Activated T-helper 2 cell treated with anti-CD3 and anti-CD28 coated beads, Interferon-gamma antibody, Interleukin-2, Interleukin-4, amounts not matched to agents 10 μg/mL and 5 μg/mL and 100 μg/mL, durations not matched to agents 14 hours and 24 hours and 36 hours (primary cell): ENCODE measurements at regions not wholly inside any gene's neighbourhood (a gene's known extent, or its start where the extent isn't known, plus 50 kb on each side); places are given as distances from the start of the nearest gene placed in this dataset.

Experiments
- DNase-seq: peaks from one replicate; pipeline ENCODE4 v3.0.0; 2021; ENCODE audit warnings: low spot score
- H3K27ac Mint-ChIP-seq: one replicate; pipeline ENCODE4 v1.8.0; 2021; ENCODE audit warnings: mixed read lengths
- H3K27me3 Mint-ChIP-seq: one replicate; pipeline ENCODE4 v1.8.0; 2021; ENCODE audit warnings: low read depth, mixed read lengths
- H3K36me3 Mint-ChIP-seq: one replicate; pipeline ENCODE4 v1.8.0; 2021; ENCODE audit warnings: low read depth, mixed read lengths
- H3K4me1 Mint-ChIP-seq: one replicate; pipeline ENCODE4 v1.8.0; 2021; ENCODE audit warnings: low read depth, mixed read lengths
- H3K4me3 Mint-ChIP-seq: one replicate; pipeline ENCODE4 v1.8.0; 2021; ENCODE audit warnings: low read depth, mild to moderate bottlenecking, moderate library complexity, mixed read lengths
- H3K9me3 Mint-ChIP-seq: one replicate; pipeline ENCODE4 v1.8.0; 2021; ENCODE audit warnings: mixed read lengths
- intact Hi-C: fragments of 100-400 bp; cut with micrococcal nuclease; formaldehyde crosslinking; loops from one replicate; pipeline ENCODE4 v1.15.1; 2023

DNA sequence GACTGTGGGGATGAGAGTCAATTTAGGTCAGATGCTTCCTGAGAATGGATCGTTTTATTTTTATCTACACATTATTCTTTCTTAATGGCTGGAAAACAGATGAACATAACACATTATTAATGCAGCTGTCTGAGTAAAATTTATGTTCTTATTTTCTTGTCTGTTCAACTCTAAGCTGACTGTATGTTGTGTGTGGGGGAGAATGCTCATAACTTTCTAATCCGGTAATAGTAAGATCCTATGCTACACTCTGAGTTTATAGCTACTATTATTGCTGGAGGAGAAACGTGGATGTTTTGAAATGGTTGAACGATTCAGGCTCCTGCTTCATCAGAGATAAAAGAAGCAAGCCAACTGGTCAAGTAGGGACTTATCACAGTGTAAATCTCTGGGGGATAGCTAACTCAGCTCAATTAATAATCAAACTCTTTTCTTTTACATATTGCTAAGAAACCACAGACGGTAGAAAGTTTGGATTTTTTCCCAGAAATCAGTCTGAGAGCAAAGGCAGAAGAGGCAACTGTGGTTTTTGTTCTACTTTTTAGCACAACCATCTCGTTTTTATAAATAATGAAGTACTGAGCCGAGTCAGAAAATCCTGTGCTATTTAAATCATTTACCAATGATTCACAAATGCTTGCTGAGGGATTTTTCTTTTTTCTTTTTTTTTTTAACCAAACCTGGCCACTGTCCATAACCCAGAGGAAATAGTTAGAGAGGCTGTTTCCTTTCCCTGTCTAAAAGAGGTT is 265.0 kb upstream of the FAM174A start:
- Mint-ChIP-seq H3K27me3 (no peaks in the 10 kb centered on the region), H3K36me3 (no peaks in the 10 kb centered on the region), H3K4me1 (no peaks in the 10 kb centered on the region), H3K4me3 (no peak overlapping the region), H3K27ac (no peak overlapping the region), H3K9me3 (no peaks in the 10 kb centered on the region)
- intact Hi-C loops: no loop called here
- no peak for DNase-seq

DNA sequence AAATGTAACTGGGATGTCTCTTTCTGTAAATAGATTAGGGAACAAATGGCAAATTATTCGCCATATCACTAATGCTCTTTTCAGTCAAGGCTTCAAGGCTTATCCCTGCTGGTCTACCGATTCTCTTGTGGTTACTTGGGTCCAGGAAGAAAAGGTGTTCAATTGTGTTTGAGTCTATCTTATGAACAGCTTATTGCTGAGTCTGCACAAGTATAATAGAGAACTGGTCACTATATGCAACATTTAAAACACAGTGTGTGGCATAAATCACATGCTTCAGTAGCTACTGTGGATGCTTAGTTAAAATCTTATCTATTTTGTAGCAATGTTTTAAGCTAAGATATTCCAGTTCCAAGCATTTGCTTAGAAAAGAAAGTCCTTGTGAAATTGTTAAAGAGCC is 274.2 kb upstream of the FAM174A start:
- no peak overlapping the region for H3K27ac Mint-ChIP-seq
- H3K36me3 Mint-ChIP-seq: no peaks in the 10 kb centered on the region
- no peak overlapping the region for H3K4me3 Mint-ChIP-seq
- H3K9me3 Mint-ChIP-seq: no peaks in the 10 kb centered on the region
- intact Hi-C loops: no loop called here
- H3K27me3 Mint-ChIP-seq: no peaks in the 10 kb centered on the region
- H3K4me1 Mint-ChIP-seq: no peaks in the 10 kb centered on the region
- DNase-seq: no peak

DNA sequence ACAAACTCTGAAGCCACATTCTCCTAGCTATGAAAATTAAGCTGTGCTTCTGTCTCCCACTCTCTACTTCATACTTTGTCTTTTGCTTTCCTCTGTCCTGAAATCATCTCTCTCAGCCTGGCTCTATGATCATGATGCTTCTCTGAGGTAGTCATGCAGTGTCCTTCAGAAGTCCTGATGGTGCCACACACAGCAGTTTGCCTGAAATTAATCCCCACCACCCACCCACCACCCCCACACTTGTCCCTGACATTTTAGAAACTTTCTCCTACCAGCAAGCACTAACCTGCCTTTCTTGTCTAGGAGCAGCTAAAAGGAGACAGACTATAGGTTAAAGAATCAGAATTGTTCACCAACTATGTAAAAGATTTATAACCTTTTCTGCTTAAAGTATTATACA is 282.2 kb upstream of the FAM174A start:
- Mint-ChIP-seq H3K36me3 (no peaks in the 10 kb centered on the region), H3K27me3 (no peaks in the 10 kb centered on the region), H3K9me3 (no peaks in the 10 kb centered on the region), H3K4me3 (no peak overlapping the region), H3K27ac (no peak overlapping the region), H3K4me1 (no peaks in the 10 kb centered on the region)
- DNase-seq: no peak
- intact Hi-C loops: no loop called here

DNA sequence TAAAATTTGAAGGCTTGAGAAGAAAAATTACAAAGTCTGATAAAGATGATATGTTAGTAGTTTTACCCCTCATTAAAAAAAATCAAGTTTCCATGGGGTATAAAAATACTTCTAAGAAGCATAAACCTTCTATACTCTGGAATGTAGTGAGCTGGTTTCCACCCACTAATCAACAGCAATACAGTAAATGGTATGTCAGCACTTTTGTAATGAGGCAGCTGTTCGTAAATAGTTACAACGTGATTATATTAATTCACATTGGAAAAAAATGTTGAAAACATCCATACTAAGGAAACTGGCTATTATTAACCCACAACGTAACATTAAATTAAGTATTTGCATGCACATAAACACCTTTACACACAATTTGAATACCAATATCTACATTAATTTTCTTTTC is 283.1 kb upstream of the FAM174A start:
- H3K4me1 Mint-ChIP-seq: no peaks in the 10 kb centered on the region
- no peak overlapping the region for H3K4me3 Mint-ChIP-seq
- no peaks in the 10 kb centered on the region for H3K27me3 Mint-ChIP-seq
- H3K9me3 Mint-ChIP-seq: no peaks in the 10 kb centered on the region
- intact Hi-C loops: no loop called here
- H3K27ac Mint-ChIP-seq: no peak overlapping the region
- DNase-seq: no peak
- no peaks in the 10 kb centered on the region for H3K36me3 Mint-ChIP-seq

DNA sequence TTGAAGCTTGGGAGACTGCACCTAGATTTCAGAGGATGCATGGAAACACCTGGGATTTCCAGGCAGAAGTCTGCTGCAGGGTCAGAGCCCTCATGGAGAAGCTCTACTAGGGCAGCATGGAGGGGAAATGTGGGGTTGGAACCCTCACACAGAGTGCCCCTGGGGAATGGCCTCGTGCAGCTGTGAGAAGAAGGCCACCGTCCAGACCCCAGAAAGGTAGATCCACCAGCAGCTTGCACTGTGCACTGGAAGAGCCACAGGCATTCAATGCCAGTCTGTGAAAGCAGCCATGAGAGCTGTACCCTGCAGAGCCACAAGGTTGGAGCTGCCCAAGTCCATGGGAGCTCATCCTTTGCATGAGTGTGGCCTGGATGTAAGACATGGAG is 285.3 kb upstream of the FAM174A start:
- Mint-ChIP-seq H3K27ac (no peak overlapping the region), H3K4me3 (no peak overlapping the region), H3K4me1 (no peaks in the 10 kb centered on the region), H3K36me3 (no peaks in the 10 kb centered on the region), H3K27me3 (no peaks in the 10 kb centered on the region), H3K9me3 (no peaks in the 10 kb centered on the region)
- intact Hi-C loops: no loop called here
- no peak for DNase-seq

DNA sequence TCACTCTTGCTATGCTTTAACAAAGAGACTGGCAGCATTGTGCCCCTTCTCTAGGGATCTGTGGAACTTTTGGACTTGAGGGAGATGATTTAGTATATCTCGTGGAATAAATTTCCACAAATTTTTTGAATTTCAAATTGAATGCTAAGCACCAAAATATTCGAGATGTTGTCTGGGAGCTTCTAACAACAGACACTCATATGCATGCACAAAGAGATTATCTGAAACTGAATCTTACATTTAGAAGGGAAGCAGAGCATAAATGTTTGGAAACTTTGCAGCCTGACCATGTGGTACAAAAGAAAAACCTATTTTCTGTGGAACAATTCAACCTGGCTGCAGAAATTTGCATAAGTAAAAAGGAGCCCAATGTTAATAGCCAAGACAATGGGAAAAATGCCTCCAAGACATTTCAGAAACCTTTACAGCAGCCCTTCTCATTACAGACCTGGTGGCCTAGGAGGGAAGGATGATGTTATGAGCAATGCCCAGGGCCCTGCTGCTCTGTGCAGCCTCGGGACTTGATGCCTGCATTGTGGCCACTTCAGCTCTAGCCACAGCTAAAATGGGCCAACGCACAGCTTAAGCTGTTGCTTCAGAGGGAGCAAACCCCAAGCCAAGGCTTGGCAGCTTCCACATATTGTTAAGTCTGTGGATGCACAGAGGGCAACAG is 285.8 kb upstream of the FAM174A start:
- no peak overlapping the region for H3K27ac Mint-ChIP-seq
- no peaks in the 10 kb centered on the region for H3K36me3 Mint-ChIP-seq
- DNase-seq: no peak
- no peaks in the 10 kb centered on the region for H3K9me3 Mint-ChIP-seq
- intact Hi-C loops: no loop called here
- no peaks in the 10 kb centered on the region for H3K27me3 Mint-ChIP-seq
- H3K4me3 Mint-ChIP-seq: no peak overlapping the region
- H3K4me1 Mint-ChIP-seq: no peaks in the 10 kb centered on the region

DNA sequence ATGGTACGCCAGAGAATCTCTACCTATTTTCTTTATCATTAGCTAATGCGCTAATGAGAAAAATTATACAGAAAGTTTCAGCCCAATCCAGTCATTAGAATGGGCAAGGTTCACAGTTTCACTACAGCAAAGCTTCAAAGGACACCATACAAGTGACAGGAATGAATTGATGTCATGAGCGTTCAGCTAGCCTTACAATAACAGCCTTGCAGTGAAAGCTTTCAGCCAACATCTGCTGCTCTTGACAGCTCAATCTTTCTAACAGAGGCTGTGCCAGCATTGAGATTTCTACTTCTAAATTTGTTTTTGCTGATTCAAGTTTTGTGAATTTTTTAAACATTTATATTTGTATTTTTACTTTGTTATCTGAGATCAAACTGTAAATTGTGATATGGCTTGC is 302.4 kb upstream of the FAM174A start:
- H3K4me3 Mint-ChIP-seq: no peak overlapping the region
- no peak for DNase-seq
- H3K4me1 Mint-ChIP-seq: no peaks in the 10 kb centered on the region
- H3K27ac Mint-ChIP-seq: no peak overlapping the region
- intact Hi-C loops: no loop called here
- no peaks in the 10 kb centered on the region for H3K27me3 Mint-ChIP-seq
- no peaks in the 10 kb centered on the region for H3K36me3 Mint-ChIP-seq
- peaks cover 4% of the 10 kb centered on the region for H3K9me3 Mint-ChIP-seq

DNA sequence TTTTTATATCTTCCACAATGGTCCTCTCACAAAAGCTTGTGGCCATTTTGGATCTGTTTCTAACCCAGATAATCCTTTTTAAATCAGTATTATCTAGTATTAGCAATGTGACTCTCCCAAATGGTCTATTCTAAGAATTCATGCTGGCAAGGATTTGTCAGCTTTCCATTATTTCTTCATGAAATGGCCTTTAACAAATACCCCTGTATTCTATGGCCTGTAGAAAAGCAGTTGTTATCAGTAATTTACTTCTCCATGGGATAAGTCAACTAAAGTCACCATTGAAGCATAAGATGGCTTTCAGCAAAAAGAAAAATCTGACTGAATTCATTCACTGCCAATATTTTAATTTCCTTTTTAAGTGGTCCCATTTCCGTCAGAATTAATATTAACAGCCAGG is 346.4 kb upstream of the FAM174A start:
- H3K27ac Mint-ChIP-seq: no peak overlapping the region
- no peaks in the 10 kb centered on the region for H3K4me1 Mint-ChIP-seq
- intact Hi-C loops: no loop called here
- H3K9me3 Mint-ChIP-seq: peaks cover 8% of the 10 kb centered on the region
- no peaks in the 10 kb centered on the region for H3K36me3 Mint-ChIP-seq
- DNase-seq: no peak
- no peak overlapping the region for H3K4me3 Mint-ChIP-seq
- no peaks in the 10 kb centered on the region for H3K27me3 Mint-ChIP-seq

DNA sequence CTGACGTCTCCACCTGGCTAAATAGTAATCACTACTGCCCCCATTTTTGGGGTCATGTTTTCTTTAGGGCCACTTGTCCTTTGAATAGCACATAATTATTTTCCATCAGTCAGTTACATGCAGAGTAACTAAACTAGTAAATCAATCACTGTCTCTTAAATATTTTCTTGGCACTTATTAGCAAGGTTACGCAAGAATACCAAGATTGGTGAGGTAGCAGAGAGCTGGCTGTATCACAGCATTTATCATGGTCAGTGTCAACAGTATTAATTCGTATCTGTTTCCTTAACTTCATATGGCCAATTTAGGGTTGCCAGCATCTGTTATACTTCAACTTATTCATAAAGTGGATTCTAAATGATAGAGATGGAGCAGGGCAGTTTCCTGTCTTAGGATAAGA is 346.8 kb upstream of the FAM174A start:
- H3K4me3 Mint-ChIP-seq: no peak overlapping the region
- H3K27ac Mint-ChIP-seq: no peak overlapping the region
- H3K9me3 Mint-ChIP-seq: peaks cover 8% of the 10 kb centered on the region
- intact Hi-C loops: no loop called here
- DNase-seq: no peak
- H3K27me3 Mint-ChIP-seq: no peaks in the 10 kb centered on the region
- H3K36me3 Mint-ChIP-seq: no peaks in the 10 kb centered on the region
- H3K4me1 Mint-ChIP-seq: no peaks in the 10 kb centered on the region

DNA sequence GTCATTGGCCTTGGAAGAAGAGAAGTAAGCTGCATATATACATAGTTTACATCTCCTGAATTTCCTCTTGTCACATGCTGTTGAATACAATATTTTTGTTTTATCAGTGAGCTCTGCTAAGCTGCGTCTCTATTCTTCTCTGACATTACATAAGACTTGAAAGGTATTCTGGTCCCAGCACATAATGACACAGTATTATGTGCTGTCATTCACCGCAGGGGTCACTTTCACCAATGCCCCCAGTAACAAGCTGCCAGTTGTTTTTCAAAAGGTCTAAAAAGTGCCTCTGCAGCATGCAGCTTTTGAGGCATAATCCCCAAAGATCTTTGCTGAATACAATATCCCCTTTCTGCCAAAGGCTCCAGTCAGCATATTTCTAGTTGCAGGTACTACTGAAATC is 349.0 kb upstream of the FAM174A start:
- Mint-ChIP-seq H3K4me1 (no peaks in the 10 kb centered on the region), H3K27me3 (no peaks in the 10 kb centered on the region), H3K27ac (no peak overlapping the region), H3K9me3 (peaks cover 3% of the 10 kb centered on the region), H3K4me3 (no peak overlapping the region), H3K36me3 (no peaks in the 10 kb centered on the region)
- DNase-seq: no peak
- intact Hi-C loops: no loop called here

DNA sequence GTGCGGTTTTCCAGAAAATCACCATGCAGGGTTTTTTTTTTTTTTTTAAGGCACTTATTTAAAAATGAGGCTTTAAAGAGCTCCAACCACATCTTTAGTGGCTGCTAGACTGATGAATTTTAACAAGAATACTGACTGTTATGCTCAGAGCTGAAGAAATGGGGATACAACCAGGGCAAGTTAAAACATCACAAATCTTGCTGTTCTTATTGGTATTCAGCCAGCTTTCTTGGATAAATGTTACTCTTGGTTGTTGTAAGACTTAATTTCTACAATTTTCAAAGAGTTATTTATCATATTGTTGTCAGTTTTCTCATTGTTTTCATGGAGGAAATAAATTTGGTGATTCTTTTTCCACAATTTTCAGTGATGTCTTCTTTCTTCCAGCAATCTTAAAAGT is 352.8 kb upstream of the FAM174A start:
- no peaks in the 10 kb centered on the region for H3K27me3 Mint-ChIP-seq
- DNase-seq: no peak
- H3K4me3 Mint-ChIP-seq: no peak overlapping the region
- H3K9me3 Mint-ChIP-seq: no peaks in the 10 kb centered on the region
- no peaks in the 10 kb centered on the region for H3K36me3 Mint-ChIP-seq
- intact Hi-C loops: no loop called here
- H3K27ac Mint-ChIP-seq: no peak overlapping the region
- no peaks in the 10 kb centered on the region for H3K4me1 Mint-ChIP-seq

DNA sequence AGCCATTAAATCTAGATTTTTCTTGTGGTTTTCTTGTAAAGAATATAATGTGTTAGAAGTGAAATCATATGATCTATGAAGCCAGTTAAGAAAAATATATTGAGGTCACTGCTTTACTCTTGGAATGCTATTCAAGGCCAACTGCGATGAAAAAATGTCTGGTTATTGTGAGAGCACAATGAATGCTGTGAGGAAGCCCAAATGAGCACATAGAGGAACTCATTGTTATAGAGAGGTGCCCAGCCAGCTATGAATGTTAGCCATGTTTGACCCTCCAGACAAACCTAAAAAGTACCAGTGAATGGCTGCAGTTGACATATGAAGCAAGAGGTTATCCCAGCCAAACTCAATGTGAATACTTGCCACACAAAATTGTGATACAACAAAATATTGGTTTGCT is 359.8 kb upstream of the FAM174A start:
- DNase-seq: no peak
- Mint-ChIP-seq H3K4me3 (no peak overlapping the region), H3K27me3 (no peaks in the 10 kb centered on the region), H3K27ac (no peak overlapping the region), H3K36me3 (no peaks in the 10 kb centered on the region), H3K9me3 (no peaks in the 10 kb centered on the region), H3K4me1 (no peaks in the 10 kb centered on the region)
- intact Hi-C loops: no loop called here

DNA sequence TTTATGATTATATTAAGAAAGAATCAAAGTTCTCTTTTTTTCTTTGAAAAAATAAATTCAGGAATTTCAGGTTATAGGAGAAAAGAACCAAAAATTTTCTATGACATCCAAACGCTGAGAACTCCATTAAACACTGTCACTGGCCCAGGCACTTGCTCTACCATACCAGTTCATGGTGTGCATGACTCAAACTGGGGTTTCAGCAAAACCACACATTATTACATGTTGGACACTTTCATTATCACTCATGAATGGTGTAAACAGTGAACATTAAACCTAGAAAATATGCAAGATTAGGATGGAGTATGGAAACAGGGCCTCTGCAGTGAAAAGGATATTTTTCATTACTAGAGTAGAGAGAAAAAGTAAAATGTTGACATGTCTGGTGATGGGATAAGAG is 369.9 kb upstream of the FAM174A start:
- Mint-ChIP-seq H3K4me1 (no peaks in the 10 kb centered on the region), H3K9me3 (peaks cover 8% of the 10 kb centered on the region), H3K27ac (no peak overlapping the region), H3K27me3 (no peaks in the 10 kb centered on the region), H3K36me3 (no peaks in the 10 kb centered on the region), H3K4me3 (no peak overlapping the region)
- DNase-seq: no peak
- intact Hi-C loops: no loop called here
